HG03575 (cell line): ENCODE measurements at regions not wholly inside any gene's neighbourhood (a gene's known extent, or its start where the extent isn't known, plus 50 kb on each side); places are given as distances from the start of the nearest gene placed in this dataset.
"Not testable (repeated sequence)": the region's sequence is repeated elsewhere in the genome, so short reads cannot be mapped to it uniquely, and the experiment has no call there.

Experiments
- ATAC-seq: cut with Tn5 transposase; IDR thresholded peaks from one replicate; pipeline ENCODE4 v1.9.1; 2021; ENCODE audit not compliant: unreplicated experiment, insufficient number of reproducible peaks, low FRiP score; ENCODE audit errors: extremely low read depth

- ATAC-seq, result not testable (repeated sequence)
These were observed 367.8 kb downstream of the GPAT3 start for GRCh38 chr4:83903740-83904139.

- no peak for ATAC-seq
These were observed 358.9 kb downstream of the GPAT3 start for GRCh38 chr4:83894831-83895230.

GRCh38 chr4:83890816-83891215, 354.9 kb downstream of the GPAT3 start:
- no peak for ATAC-seq

GRCh38 chr4:83890231-83890630, 354.3 kb downstream of the GPAT3 start:
- no peak for ATAC-seq

- no peak for ATAC-seq
These were observed 353.9 kb downstream of the GPAT3 start for GRCh38 chr4:83889802-83890201.

- ATAC-seq, result no peak
These were observed 349.6 kb downstream of the GPAT3 start for GRCh38 chr4:83885256-83886182.

- ATAC-seq, result no peak
These were observed 340.1 kb downstream of the GPAT3 start for GRCh38 chr4:83876047-83876446.

GRCh38 chr4:83875437-83875836, 339.5 kb downstream of the GPAT3 start:
- ATAC-seq, result no peak

- ATAC-seq, result no peak
These were observed 338.1 kb downstream of the GPAT3 start for GRCh38 chr4:83873996-83874395.

- no peak for ATAC-seq
These were observed 334.5 kb downstream of the GPAT3 start for GRCh38 chr4:83870328-83870950.

- no peak for ATAC-seq
These were observed 331.1 kb downstream of the GPAT3 start for GRCh38 chr4:83866834-83867621.

GRCh38 chr4:83865417-83866150, 329.7 kb downstream of the GPAT3 start:
- no peak for ATAC-seq

GRCh38 chr4:83864097-83864817, 328.3 kb downstream of the GPAT3 start:
- ATAC-seq, result no peak

GRCh38 chr4:83862471-83862870, 326.6 kb downstream of the GPAT3 start:
- ATAC-seq, result no peak

GRCh38 chr4:83860200-83860599, 324.3 kb downstream of the GPAT3 start:
- ATAC-seq, result no peak

- ATAC-seq, result no peak
These were observed 322.2 kb downstream of the GPAT3 start for GRCh38 chr4:83858131-83858530.

GRCh38 chr4:83855044-83855443, 319.1 kb downstream of the GPAT3 start:
- no peak for ATAC-seq

GRCh38 chr4:83852085-83852451, 316.2 kb downstream of the GPAT3 start:
- ATAC-seq, result no peak
